Fibroblast of lung (primary cell): ENCODE measurements at regions not wholly inside any gene's neighbourhood (a gene's known extent, or its start where the extent isn't known, plus 50 kb on each side); places are given as distances from the start of the nearest gene placed in this dataset.

Source experiments
- DNase-seq, 2 donors: peaks; one replicate each; pipeline versions ENCODE4 v3.0.0 to v3.0.0-alpha.2; 2010; ENCODE audit warnings: low read depth in 2 of 2
- H2AFZ ChIP-seq: 2 replicates; pipeline ENCODE4 v1.5.1; 2012; ENCODE audit warnings: low read length, control low read depth, inconsistent platforms
- H3K27ac ChIP-seq: 2 replicates; pipeline ENCODE4 v1.5.1; 2011; ENCODE audit warnings: low read length, control low read depth; ENCODE audit not compliant: insufficient read depth
- H3K27me3 ChIP-seq: 2 replicates; pipeline ENCODE4 v1.5.1; 2011; ENCODE audit warnings: mild to moderate bottlenecking, low read length; ENCODE audit not compliant: control insufficient read depth, insufficient read depth
- H3K36me3 ChIP-seq: 2 replicates; pipeline ENCODE4 v1.5.1; 2011; ENCODE audit warnings: low read length; ENCODE audit not compliant: control insufficient read depth, insufficient read depth
- H3K4me1 ChIP-seq: 2 replicates; pipeline ENCODE4 v1.5.1; 2011; ENCODE audit warnings: low read length; ENCODE audit not compliant: control insufficient read depth, insufficient read depth; ENCODE audit errors: extremely low read depth
- H3K4me2 ChIP-seq: 2 replicates; pipeline ENCODE4 v1.5.1; 2011; ENCODE audit warnings: low read length, control low read depth; ENCODE audit not compliant: insufficient read depth; ENCODE audit errors: extremely low read depth
- H3K4me3 ChIP-seq, 4 experiments: fragments of 200-600 bp in 1 of 4; sonication (generic) in 1 of 4; replicated peaks in 1 of 4; 2 replicates each; pipeline ENCODE4 v1.5.1; 2011 to 2016; ENCODE audit warnings: low read length in 4 of 4, low read depth in 3 of 4, mild to moderate bottlenecking in 3 of 4, control low read depth in 2 of 4, inconsistent platforms in 1 of 4, mixed read lengths in 1 of 4; ENCODE audit not compliant: insufficient read depth in 1 of 4; ENCODE audit errors: control extremely low read depth in 1 of 4
- H3K79me2 ChIP-seq: 2 replicates; pipeline ENCODE4 v1.5.1; 2012; ENCODE audit warnings: mild to moderate bottlenecking, low read length, inconsistent platforms; ENCODE audit not compliant: control insufficient read depth, insufficient read depth
- H3K9ac ChIP-seq: 2 replicates; pipeline ENCODE4 v1.5.1; 2011; ENCODE audit warnings: mild to moderate bottlenecking, low read length, control low read depth; ENCODE audit not compliant: insufficient read depth
- H3K9me3 ChIP-seq: 2 replicates; pipeline ENCODE4 v1.5.1; 2012; ENCODE audit warnings: low read depth, low read length; ENCODE audit not compliant: control insufficient read depth, insufficient read depth
- H4K20me1 ChIP-seq: 2 replicates; pipeline ENCODE4 v1.5.1; 2011; ENCODE audit warnings: low read length; ENCODE audit not compliant: control insufficient read depth, insufficient read depth; ENCODE audit errors: extremely low read depth
- EZH2 ChIP-seq: IDR thresholded peaks from 2 replicates; pipeline ENCODE4 v1.5.1; 2012; ENCODE audit warnings: low read length, control low read depth, mild to moderate bottlenecking; ENCODE audit errors: missing control alignments
- TF ChIP-seq, protein P1 (sequence below), 2 donors: IDR thresholded peaks in 1 of 2; conservative IDR thresholded peaks in 1 of 2; 1 replicate in 1 of 2; 2 replicates in 1 of 2; pipeline ENCODE4 v1.5.1; 2011 to 2012; ENCODE audit warnings: low read length in 2 of 2, control low read depth in 1 of 2, inconsistent platforms in 1 of 2, low read depth in 1 of 2, mild to moderate bottlenecking in 1 of 2

DNA sequence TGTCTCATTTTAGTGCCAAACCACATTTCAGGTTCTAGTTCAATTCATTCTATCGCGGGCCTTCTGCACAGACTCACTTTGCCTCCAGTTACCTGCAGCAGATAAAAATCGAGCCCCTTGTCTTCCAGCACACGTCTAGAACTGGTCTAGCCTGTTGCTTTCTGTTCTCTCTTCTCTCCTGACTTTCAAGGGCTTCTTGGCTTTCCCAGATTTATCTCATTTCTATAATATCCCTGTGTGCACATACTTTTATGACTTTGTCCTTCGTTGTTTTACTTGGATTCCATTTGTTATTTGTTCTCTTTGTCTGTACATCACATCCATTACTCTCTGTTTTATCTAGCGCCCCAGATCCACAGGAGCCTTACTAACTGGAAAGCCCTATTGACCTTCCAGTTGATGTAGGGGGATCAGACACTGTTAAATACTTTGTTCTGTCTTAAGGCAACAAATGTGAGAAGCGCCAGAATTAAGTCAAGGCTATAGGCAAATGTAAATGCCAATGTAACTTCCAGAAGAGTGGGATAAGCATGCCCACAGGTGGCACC, 284.5 kb upstream of the ADGRL4 start:
- no peak for TF ChIP-seq EZH2
- TF ChIP-seq, protein P1, sequence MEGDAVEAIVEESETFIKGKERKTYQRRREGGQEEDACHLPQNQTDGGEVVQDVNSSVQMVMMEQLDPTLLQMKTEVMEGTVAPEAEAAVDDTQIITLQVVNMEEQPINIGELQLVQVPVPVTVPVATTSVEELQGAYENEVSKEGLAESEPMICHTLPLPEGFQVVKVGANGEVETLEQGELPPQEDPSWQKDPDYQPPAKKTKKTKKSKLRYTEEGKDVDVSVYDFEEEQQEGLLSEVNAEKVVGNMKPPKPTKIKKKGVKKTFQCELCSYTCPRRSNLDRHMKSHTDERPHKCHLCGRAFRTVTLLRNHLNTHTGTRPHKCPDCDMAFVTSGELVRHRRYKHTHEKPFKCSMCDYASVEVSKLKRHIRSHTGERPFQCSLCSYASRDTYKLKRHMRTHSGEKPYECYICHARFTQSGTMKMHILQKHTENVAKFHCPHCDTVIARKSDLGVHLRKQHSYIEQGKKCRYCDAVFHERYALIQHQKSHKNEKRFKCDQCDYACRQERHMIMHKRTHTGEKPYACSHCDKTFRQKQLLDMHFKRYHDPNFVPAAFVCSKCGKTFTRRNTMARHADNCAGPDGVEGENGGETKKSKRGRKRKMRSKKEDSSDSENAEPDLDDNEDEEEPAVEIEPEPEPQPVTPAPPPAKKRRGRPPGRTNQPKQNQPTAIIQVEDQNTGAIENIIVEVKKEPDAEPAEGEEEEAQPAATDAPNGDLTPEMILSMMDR (conservative IDR thresholded peaks at IDR 0.05 in 1 of 2, IDR thresholded peaks at IDR 0.05 in 1 of 2; ENCODE audit: low read depth in 1 of 2, low read length in 2 of 2): no peak
- Histone ChIP-seq H3K79me2 (no peaks in the 10 kb centered on the region), H3K9ac (no peak overlapping the region), H3K27me3 (no peaks in the 10 kb centered on the region), H3K27ac (no peak overlapping the region), H2AFZ (no peak overlapping the region), H4K20me1 (no peaks in the 10 kb centered on the region), H3K4me2 (no peak overlapping the region), H3K9me3 (no peaks in the 10 kb centered on the region), H3K4me3 (no peak overlapping the region), H3K36me3 (no peaks in the 10 kb centered on the region), H3K4me1 (no peaks in the 10 kb centered on the region)
- DNase-seq: no peak

GRCh38 chr1:79287982-79288381, 281.5 kb upstream of the ADGRL4 start:
- no peaks in the 10 kb centered on the region for H3K27me3 ChIP-seq

GRCh38 chr1:79285667-79286066, 279.1 kb upstream of the ADGRL4 start:
- no peak for DNase-seq
- Histone ChIP-seq H3K4me3 (no peak overlapping the region), H3K36me3 (no peaks in the 10 kb centered on the region), H3K4me1 (no peaks in the 10 kb centered on the region), H3K27ac (no peak overlapping the region), H3K4me2 (no peak overlapping the region), H3K9me3 (no peaks in the 10 kb centered on the region), H3K27me3 (no peaks in the 10 kb centered on the region), H3K9ac (no peak overlapping the region), H3K79me2 (no peaks in the 10 kb centered on the region), H4K20me1 (no peaks in the 10 kb centered on the region), H2AFZ (no peak overlapping the region)
- no peak for TF ChIP-seq EZH2
- TF ChIP-seq, protein P1 (conservative IDR thresholded peaks at IDR 0.05 in 1 of 2, IDR thresholded peaks at IDR 0.05 in 1 of 2; ENCODE audit: low read depth in 1 of 2, low read length in 2 of 2): no peak

More at GRCh38 chr1:79287982-79288381, 281.5 kb upstream of the ADGRL4 start:
- Histone ChIP-seq H2AFZ (no peak overlapping the region), H3K36me3 (no peaks in the 10 kb centered on the region), H3K4me3 (no peak overlapping the region), H3K4me1 (no peaks in the 10 kb centered on the region), H3K27ac (no peak overlapping the region), H3K9me3 (no peaks in the 10 kb centered on the region), H4K20me1 (no peaks in the 10 kb centered on the region), H3K9ac (no peak overlapping the region), H3K79me2 (no peaks in the 10 kb centered on the region), H3K4me2 (no peak overlapping the region)
- no peak for DNase-seq
- no peak for TF ChIP-seq EZH2
- TF ChIP-seq, protein P1 (conservative IDR thresholded peaks at IDR 0.05 in 1 of 2, IDR thresholded peaks at IDR 0.05 in 1 of 2; ENCODE audit: low read depth in 1 of 2, low read length in 2 of 2): no peak
